HCT116 (cell line): ENCODE measurements at regions not wholly inside any gene's neighbourhood (a gene's known extent, or its start where the extent isn't known, plus 50 kb on each side); places are given as distances from the start of the nearest gene placed in this dataset.
"Not testable (repeated sequence)": the region's sequence is repeated elsewhere in the genome, so short reads cannot be mapped to it uniquely, and the experiment has no call there.

Experiments used
- ATAC-seq: fragments of 200-7000 bp; cut with Tn5 transposase; 2 replicates; pipeline ENCODE4 v1.9.1; 2020; ENCODE audit warnings: mild to moderate bottlenecking, moderate library complexity
- BruUV-seq: library from RNA; stranded (reverse); fragments of 400-500 nt; replicated peaks from 2 replicates; lab custom pipeline; 2021; lab: Mats Ljungman, UMichigan
- CTCF ChIA-PET: fragments of 300-600 bp; sonication (Branson Sonifier 250); formaldehyde crosslinking; loops from one replicate; lab custom pipeline; 2021; ENCODE audit warnings: antibody characterized with exemption; lab: Charles Lee
- POLR2A ChIA-PET: fragments of 300-600, 350-600 bp; sonication (Branson Sonifier 250); formaldehyde crosslinking; loops from one replicate; lab custom pipeline; 2021; ENCODE audit warnings: antibody characterized with exemption; lab: Charles Lee
- RAD21 ChIA-PET, 2 experiments: fragments of 300-600 bp; sonication (Branson Sonifier 250); formaldehyde crosslinking; loops; one replicate each; lab custom pipeline; 2023; ENCODE audit warnings: low total read pairs in 2 of 2; ENCODE audit not compliant: uncharacterized antibody in 2 of 2, unreplicated experiment in 2 of 2, low non-redundant PET in 1 of 2; lab: Charles Lee
- DNase-seq: peaks from one replicate; pipeline ENCODE4 v3.0.0-alpha.2; 2010; ENCODE audit warnings: low read depth, low spot score
- H2AFZ ChIP-seq: fragments of 200-600 bp; shearing (Covaris generic), sonication (generic); 2 replicates; pipeline ENCODE4 v1.6.1; 2017; ENCODE audit warnings: low read depth, mixed run types, mixed read lengths, antibody characterized with exemption, low read length; ENCODE audit not compliant: poor library complexity, severe bottlenecking
- H3K27ac ChIP-seq: 2 replicates; pipeline ENCODE4 v1.5.1; 2012; ENCODE audit warnings: low read depth, low read length
- H3K27me3 ChIP-seq: fragments of 200-600 bp; sonication (generic); 2 replicates; pipeline ENCODE4 v1.6.1; 2016; ENCODE audit warnings: mixed run types, low read length, mixed read lengths; ENCODE audit not compliant: insufficient read depth
- H3K36me3 ChIP-seq, 2 experiments: fragments of 200-500 bp in 1 of 2; fragments of 200-600 bp in 1 of 2; sonication (Bioruptor generic) in 1 of 2; sonication (generic) in 1 of 2; 2 replicates each; pipeline versions ENCODE4 v1.5.1 to v1.6.1; 2014 to 2016; ENCODE audit warnings: low read length in 2 of 2, inconsistent platforms in 1 of 2, mixed read lengths in 1 of 2, mixed run types in 1 of 2; ENCODE audit not compliant: insufficient read depth in 2 of 2, control insufficient read depth in 1 of 2
- H3K4me1 ChIP-seq, 2 experiments: fragments of 200-600 bp in 1 of 2; sonication (generic) in 1 of 2; 2 replicates each; pipeline versions ENCODE4 v1.5.1 to v1.6.1; 2012 to 2017; ENCODE audit warnings: low read length in 2 of 2, inconsistent platforms in 1 of 2, mild to moderate bottlenecking in 1 of 2, mixed read lengths in 1 of 2, mixed run types in 1 of 2, moderate library complexity in 1 of 2; ENCODE audit not compliant: insufficient read depth in 2 of 2, control insufficient read depth in 1 of 2
- H3K4me2 ChIP-seq: fragments of 200-600 bp; sonication (generic); 2 replicates; pipeline ENCODE4 v1.6.1; 2017; ENCODE audit warnings: mixed run types, low read length, mixed read lengths
- H3K4me3 ChIP-seq, 2 experiments: fragments of 200-600 bp in 1 of 2; sonication (generic) in 1 of 2; replicated peaks in 1 of 2; 2 replicates each; pipeline ENCODE4 v1.5.1; 2011 to 2016; ENCODE audit warnings: low read length in 2 of 2, control low read depth in 1 of 2, low read depth in 1 of 2, mild to moderate bottlenecking in 1 of 2, mixed read lengths in 1 of 2, mixed run types in 1 of 2
- H3K79me2 ChIP-seq: fragments of 200-600 bp; sonication (generic); 2 replicates; pipeline ENCODE4 v1.6.1; 2017; ENCODE audit warnings: mild to moderate bottlenecking, mixed run types, low read length, moderate library complexity, mixed read lengths; ENCODE audit not compliant: insufficient read depth
- H3K9ac ChIP-seq: fragments of 200-600 bp; sonication (generic); 2 replicates; pipeline ENCODE4 v1.6.1; 2016; ENCODE audit warnings: low read length, mixed read lengths
- H3K9me2 ChIP-seq: fragments of 200-600 bp; sonication (generic), shearing (Covaris generic); 2 replicates; pipeline ENCODE4 v1.6.1; 2017; ENCODE audit warnings: mixed run types, mild to moderate bottlenecking, moderate library complexity; ENCODE audit not compliant: insufficient read depth
- H3K9me3 ChIP-seq, 2 experiments: fragments of 200-500 bp in 1 of 2; fragments of 200-600 bp in 1 of 2; sonication (Bioruptor generic) in 1 of 2; sonication (generic) in 1 of 2; 2 replicates each; pipeline ENCODE4 v1.6.1; 2014 to 2017; ENCODE audit warnings: low read length in 2 of 2, mixed read lengths in 2 of 2, inconsistent platforms in 1 of 2, low read depth in 1 of 2, mild to moderate bottlenecking in 1 of 2, mixed run types in 1 of 2, moderate library complexity in 1 of 2; ENCODE audit not compliant: control insufficient read depth in 1 of 2, insufficient read depth in 1 of 2
- H4K20me1 ChIP-seq: fragments of 200-600 bp; sonication (generic), shearing (Covaris generic); 2 replicates; pipeline ENCODE4 v1.6.1; 2017; ENCODE audit warnings: mixed run types, mild to moderate bottlenecking, moderate library complexity; ENCODE audit not compliant: insufficient read depth
- EZH2 ChIP-seq: fragments of 200-600 bp; sonication (generic); IDR thresholded peaks from 2 replicates; pipeline ENCODE4 v1.6.1; 2017; ENCODE audit warnings: antibody characterized with exemption, mixed run types
- MAX ChIP-seq: IDR thresholded peaks from 2 replicates; pipeline ENCODE4 v1.6.1; 2012
- POLR2A ChIP-seq: IDR thresholded peaks from 2 replicates; pipeline ENCODE4 v1.7.0; 2011; ENCODE audit warnings: borderline replicate concordance; ENCODE audit not compliant: insufficient read depth, insufficient read length; ENCODE audit errors: extremely low read depth
- SRF ChIP-seq: IDR thresholded peaks from 2 replicates; pipeline ENCODE4 v1.6.1; 2012; ENCODE audit warnings: low read depth
- YY1 ChIP-seq: IDR thresholded peaks from 2 replicates; pipeline ENCODE4 v1.6.1; 2011; ENCODE audit warnings: low read length, low read depth, moderate library complexity, mild to moderate bottlenecking; ENCODE audit not compliant: insufficient replicate concordance; ENCODE audit errors: extremely low read depth
- intact Hi-C: fragments of 100-400 bp; cut with micrococcal nuclease; formaldehyde crosslinking; loops from 2 replicates; pipeline ENCODE4 v1.10.0; 2022

GRCh38 chr2:44063033-44063432, 67.2 kb upstream of the LRPPRC start:
- CTCF ChIA-PET = no interaction called here
- Histone ChIP-seq H3K27me3 (no peaks in the 10 kb centered on the region), H2AFZ (no peak overlapping the region)
- TF ChIP-seq SRF (no peak), MAX (no peak), EZH2 (no peak), POLR2A (no peak), YY1 (no peak)
- TF ChIP-seq, all 23 proteins: peak for 0
- ATAC-seq (no peak), DNase-seq (no peak)
- H3K9ac ChIP-seq = no peak overlapping the region
- H4K20me1 ChIP-seq = no peaks in the 10 kb centered on the region
- H3K4me3 ChIP-seq = no peak overlapping the region
- H3K36me3 ChIP-seq = no peaks in the 10 kb centered on the region
- H3K9me2 ChIP-seq = no peaks in the 10 kb centered on the region
- no peak overlapping the region for H3K4me2 ChIP-seq
- ChIA-PET POLR2A (interaction anchor here (1.2 kb wide), 1 partner anchor 9 kb away, joined by 4 read pairs; no protein-coding TSS in a partner anchor), RAD21 (no interaction called here)
- no peaks in the 10 kb centered on the region for H3K79me2 ChIP-seq
- H3K9me3 ChIP-seq = no peaks in the 10 kb centered on the region
- H3K27ac ChIP-seq = no peak overlapping the region
- no TSS peak for BruUV-seq
- no peaks in the 10 kb centered on the region for H3K4me1 ChIP-seq
- intact Hi-C loops = no loop called here

DNA sequence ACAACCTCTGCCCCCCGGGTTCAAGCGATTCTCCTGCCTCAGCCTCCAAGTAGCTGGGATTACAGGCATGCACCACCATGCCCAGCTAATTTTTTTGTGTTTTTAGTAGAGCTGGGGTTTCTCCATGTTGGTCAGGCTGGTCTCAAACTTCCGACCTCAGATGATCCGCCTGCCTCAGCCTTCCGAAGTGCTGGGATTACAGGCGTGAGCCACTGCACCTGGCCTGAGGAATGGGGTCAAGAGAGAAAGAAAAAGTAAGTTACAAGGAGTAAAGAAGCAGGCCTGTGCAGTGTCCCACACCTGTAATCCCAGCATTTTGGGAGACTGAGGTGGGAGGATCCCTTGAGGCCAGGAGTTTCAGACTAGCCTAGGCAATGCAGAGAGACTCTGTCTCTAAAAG, 68.5 kb upstream of the LRPPRC start:
- BruUV-seq, POLR2A ChIA-PET, DNase-seq, intact Hi-C loops, H2AFZ ChIP-seq, H3K9ac ChIP-seq, H3K36me3 ChIP-seq, H3K4me2 ChIP-seq, H3K4me1 ChIP-seq, ATAC-seq, H3K27me3 ChIP-seq, H3K9me2 ChIP-seq, H3K27ac ChIP-seq, RAD21 ChIA-PET, H4K20me1 ChIP-seq, H3K4me3 ChIP-seq, H3K9me3 ChIP-seq, H3K79me2 ChIP-seq, CTCF ChIA-PET: not testable (repeated sequence)

DNA sequence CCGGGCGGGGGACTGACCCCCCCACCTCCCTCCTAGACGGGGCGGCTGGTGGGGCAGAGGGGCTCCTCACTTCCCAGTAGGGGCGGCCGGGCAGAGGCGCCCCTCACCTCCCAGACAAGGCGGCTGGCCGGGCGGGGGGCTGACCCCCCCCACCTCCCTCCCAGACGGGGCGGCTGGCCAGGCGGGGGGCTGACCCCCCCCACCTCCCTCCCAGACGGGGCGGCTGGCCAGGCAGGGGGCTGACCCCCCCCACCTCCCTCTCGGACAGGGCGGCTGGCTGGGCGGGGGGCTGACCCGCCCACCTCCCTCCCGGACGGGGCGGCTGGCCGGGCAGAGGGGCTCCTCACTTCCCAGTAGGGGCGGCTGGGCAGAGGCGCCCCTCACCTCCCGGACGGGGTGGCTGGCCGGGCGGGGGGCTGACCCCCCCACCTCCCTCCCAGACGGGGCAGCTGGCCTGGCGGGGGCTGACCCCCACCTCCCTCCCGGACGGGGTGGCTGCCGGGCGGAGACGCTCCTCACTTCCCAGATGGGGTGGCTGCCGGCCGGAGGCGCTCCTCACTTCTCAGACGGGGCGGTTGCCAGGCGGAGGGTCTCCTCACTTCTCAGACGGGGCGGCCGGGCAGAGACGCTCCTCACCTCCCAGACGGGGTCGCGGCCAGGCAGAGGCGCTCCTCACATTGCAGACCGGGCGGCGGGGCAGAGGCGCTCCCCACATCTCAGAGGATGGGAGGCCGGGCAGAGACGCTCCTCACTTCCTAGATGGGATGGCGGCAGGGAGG, 71.4 kb upstream of the LRPPRC start:
- BruUV-seq, POLR2A ChIA-PET, intact Hi-C loops: not testable (repeated sequence)

GRCh38 chr2:44067791-44068181, 72.0 kb upstream of the LRPPRC start:
- H4K20me1 ChIP-seq, H3K27ac ChIP-seq, H2AFZ ChIP-seq, POLR2A ChIA-PET, H3K27me3 ChIP-seq, ATAC-seq, H3K4me2 ChIP-seq, intact Hi-C loops, H3K4me3 ChIP-seq, RAD21 ChIA-PET, DNase-seq, H3K9me2 ChIP-seq, H3K4me1 ChIP-seq, BruUV-seq, H3K36me3 ChIP-seq, CTCF ChIA-PET, H3K9ac ChIP-seq, H3K9me3 ChIP-seq, H3K79me2 ChIP-seq: not testable (repeated sequence)

More for the DNA sequence above, 71.4 kb upstream of the LRPPRC start:
- H3K9me3 ChIP-seq, H2AFZ ChIP-seq, RAD21 ChIA-PET, H3K36me3 ChIP-seq, ATAC-seq, H3K9ac ChIP-seq, H3K4me3 ChIP-seq, H4K20me1 ChIP-seq, H3K9me2 ChIP-seq, H3K79me2 ChIP-seq, CTCF ChIA-PET, H3K27ac ChIP-seq, H3K27me3 ChIP-seq, DNase-seq, H3K4me2 ChIP-seq, H3K4me1 ChIP-seq: not testable (repeated sequence)
